NCI-H1092 treated with DMSO at 0.1 percent for 48 hours (cell line): ENCODE measurements at regions not wholly inside any gene's neighbourhood (a gene's known extent, or its start where the extent isn't known, plus 50 kb on each side); places are given as distances from the start of the nearest gene placed in this dataset.
"Not testable (repeated sequence)": the region's sequence is repeated elsewhere in the genome, so short reads cannot be mapped to it uniquely, and the experiment has no call there.

Experiments used
- DNase-seq: peaks from one replicate; lab custom pipeline; 2025; lab: John Stamatoyannopoulos, UW

GRCh38 chr6:144359783-144360182 lies 74.6 kb downstream of the UTRN start:
- no peak for DNase-seq

- no peak for DNase-seq
Measured at GRCh38 chr6:144360401-144360800, 75.3 kb downstream of the UTRN start.

GRCh38 chr6:144361016-144361415 lies 75.9 kb downstream of the UTRN start:
- DNase-seq, result no peak

GRCh38 chr6:144362042-144363018 lies 77.2 kb downstream of the UTRN start:
- no peak for DNase-seq

GRCh38 chr6:144364208-144364720 lies 79.1 kb downstream of the UTRN start:
- DNase-seq, result no peak

- DNase-seq, result no peak
Measured at GRCh38 chr6:144364782-144365181, 79.6 kb downstream of the UTRN start.

GRCh38 chr6:144365271-144365670 lies 80.1 kb downstream of the UTRN start:
- no peak for DNase-seq

GRCh38 chr6:144369696-144370095 lies 84.6 kb downstream of the UTRN start:
- DNase-seq, result not testable (repeated sequence)

GRCh38 chr6:144372116-144372515 lies 87.0 kb downstream of the UTRN start:
- DNase-seq, result no peak

GRCh38 chr6:144372611-144373594 lies 87.8 kb downstream of the UTRN start:
- no peak for DNase-seq

GRCh38 chr6:144374525-144374924 lies 89.4 kb downstream of the UTRN start:
- not testable (repeated sequence) for DNase-seq

GRCh38 chr6:144377586-144378210 lies 92.6 kb downstream of the UTRN start:
- no peak for DNase-seq

GRCh38 chr6:144378437-144378836 lies 93.3 kb downstream of the UTRN start:
- DNase-seq, result no peak

- DNase-seq, result no peak
Measured at GRCh38 chr6:144379356-144379755, 94.2 kb downstream of the UTRN start.

GRCh38 chr6:144381499-144381898 lies 96.4 kb downstream of the UTRN start:
- DNase-seq, result not testable (repeated sequence)

GRCh38 chr6:144383336-144383735 lies 98.2 kb downstream of the UTRN start:
- DNase-seq, result no peak

- DNase-seq, result no peak
Measured at GRCh38 chr6:144384427-144384826, 99.3 kb downstream of the UTRN start.

- DNase-seq, result not testable (repeated sequence)
Measured at GRCh38 chr6:144389474-144389873, 104.3 kb downstream of the UTRN start.

GRCh38 chr6:144390202-144390601 lies 105.1 kb downstream of the UTRN start:
- DNase-seq, result no peak

GRCh38 chr6:144390886-144391285 lies 105.8 kb downstream of the UTRN start:
- DNase-seq, result no peak

GRCh38 chr6:144392536-144392935 lies 107.4 kb downstream of the UTRN start:
- DNase-seq, result no peak

GRCh38 chr6:144394210-144394609 lies 109.1 kb downstream of the UTRN start:
- DNase-seq, result no peak
